ENCODE measurements at regions not wholly inside any gene's neighbourhood (a gene's known extent, or its start where the extent isn't known, plus 50 kb on each side); places are given as distances from the start of the nearest gene placed in this dataset.
"Not testable (repeated sequence)": the region's sequence is repeated elsewhere in the genome, so short reads cannot be mapped to it uniquely, and the experiment has no call there.

DNA sequence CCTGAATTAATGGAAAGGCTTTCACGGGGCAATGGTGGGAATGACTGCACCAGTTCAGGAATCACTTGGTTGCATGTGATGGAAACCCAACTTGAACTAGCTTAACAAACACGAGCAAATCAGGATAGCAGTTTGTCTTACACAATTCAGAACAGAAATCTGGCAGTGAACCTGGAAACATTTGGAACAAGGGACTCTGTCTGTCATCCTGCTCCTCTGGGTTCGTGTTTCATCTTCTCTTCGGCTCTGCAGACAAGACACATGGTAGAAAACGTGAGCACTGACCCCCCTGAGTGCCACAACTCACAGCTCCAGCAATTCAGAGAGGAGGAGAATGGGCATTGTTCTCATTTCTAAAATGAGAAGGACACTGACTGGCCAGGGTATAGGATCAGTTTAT lies 218.1 kb upstream of the NREP start:
- no peak for DNase-seq

DNA sequence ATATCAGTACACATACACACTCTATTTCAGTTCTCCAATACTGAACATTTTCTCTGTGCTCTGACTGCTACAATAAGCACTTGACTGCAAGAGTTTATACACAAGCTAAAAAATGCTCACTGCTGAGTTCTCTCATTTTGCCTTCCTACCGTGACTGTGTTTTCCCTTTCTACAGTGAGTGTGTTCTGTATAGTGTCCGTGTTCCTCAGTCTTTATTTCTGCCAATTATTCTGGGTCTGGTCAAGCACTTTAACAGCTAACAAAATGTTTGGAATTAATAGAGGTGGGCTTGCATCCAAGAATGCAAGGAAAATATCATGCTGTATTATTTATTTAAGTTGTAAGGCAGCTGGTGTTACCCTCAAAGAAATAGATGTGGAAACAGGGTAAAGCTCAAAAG lies 217.0 kb upstream of the NREP start:
- no peak for DNase-seq

DNA sequence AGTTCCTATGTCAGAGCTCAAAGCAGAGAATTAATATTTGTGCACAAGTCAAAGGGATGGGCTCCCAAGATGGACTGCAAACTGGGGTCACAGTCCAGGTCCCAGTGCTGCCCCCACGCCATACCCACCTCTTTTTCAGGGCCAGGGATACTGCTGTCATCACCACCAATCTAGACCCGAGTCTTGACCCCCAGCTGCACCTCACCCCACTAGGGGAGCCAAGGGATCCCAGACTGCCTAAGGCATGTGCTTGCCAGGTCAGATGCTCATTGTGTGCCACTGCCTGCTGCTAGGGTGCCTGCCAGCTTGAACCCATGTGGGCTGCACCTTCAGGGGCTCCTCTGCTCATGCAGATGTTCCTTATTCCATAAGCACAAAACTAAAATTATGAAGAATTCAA lies 215.6 kb upstream of the NREP start:
- no peak for DNase-seq

DNA sequence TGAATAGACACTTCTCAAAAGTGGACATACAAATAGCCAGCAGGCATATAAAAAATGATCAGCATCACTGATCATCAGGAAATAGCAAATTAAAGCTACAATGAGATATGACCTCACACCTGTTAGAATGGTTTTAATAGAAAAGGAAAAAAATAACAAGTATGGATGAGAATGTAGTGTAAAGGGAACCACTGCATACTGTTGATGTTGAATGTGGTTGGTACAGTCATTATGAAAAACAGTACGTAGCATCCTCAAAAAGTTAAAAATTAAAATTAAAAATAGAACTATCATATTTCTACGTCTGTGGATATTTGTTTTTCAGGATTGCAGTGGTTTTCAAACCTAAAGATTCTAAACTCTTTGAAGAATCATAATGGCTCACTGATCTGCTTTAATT lies 215.1 kb upstream of the NREP start:
- no peak for DNase-seq

DNA sequence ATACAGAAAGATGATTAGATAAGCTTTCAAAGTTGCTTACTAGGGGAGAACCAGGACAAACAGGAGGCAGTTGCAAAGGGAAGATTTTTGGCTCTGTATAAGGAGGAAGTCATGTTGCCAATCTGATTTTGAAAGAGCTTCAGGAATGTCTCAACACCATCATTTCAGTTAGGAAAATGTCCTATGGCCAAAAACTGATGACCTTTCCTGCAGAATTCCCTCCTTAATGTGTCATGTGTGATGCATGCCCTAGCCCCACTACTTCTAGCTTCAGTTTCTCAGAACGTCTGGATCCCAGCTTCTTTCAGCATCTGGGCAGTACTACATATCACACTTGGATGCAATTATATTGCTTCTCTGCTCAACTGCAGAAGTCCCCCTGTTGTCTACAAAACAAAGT lies 211.5 kb upstream of the NREP start:
- no peak for DNase-seq

DNA sequence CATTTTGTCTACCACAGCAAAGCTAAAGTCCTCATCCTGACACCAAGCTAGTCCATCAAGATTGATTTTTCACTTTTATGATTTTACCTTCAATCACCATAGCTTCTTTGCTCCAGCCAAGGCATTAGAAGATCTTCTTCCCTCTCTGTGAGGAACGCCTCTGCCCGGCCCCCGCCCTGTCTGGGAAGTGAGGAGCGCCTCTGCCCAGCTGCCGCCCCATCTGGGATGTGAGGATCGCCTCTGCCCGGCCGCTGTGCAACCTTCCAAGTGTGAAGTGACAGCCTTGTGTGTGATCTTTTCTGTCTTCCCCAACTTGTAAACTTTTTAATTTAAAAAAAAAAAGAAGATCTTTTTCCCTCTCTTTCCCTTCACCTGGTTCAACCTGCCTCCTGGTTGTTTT lies 210.5 kb upstream of the NREP start:
- DNase-seq = no peak

DNA sequence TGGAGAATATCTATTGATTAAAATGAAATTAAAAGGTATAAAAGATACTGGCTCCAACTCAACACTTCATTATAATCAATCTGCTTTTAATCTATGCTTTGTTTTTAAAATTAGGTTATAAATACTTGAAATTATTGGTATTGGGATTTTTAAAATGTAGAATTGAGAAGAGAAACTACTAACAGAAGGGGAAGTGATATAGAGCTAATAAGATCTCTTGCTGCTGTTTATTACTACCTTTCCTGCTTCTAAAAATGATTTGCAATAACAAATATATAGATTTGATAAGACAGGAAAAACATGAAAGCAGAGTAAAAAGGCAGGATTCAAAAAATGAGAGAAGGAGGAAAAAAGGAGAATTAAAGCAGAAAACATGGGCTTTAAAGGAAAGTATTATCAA lies 209.3 kb upstream of the NREP start:
- no peak for DNase-seq

DNA sequence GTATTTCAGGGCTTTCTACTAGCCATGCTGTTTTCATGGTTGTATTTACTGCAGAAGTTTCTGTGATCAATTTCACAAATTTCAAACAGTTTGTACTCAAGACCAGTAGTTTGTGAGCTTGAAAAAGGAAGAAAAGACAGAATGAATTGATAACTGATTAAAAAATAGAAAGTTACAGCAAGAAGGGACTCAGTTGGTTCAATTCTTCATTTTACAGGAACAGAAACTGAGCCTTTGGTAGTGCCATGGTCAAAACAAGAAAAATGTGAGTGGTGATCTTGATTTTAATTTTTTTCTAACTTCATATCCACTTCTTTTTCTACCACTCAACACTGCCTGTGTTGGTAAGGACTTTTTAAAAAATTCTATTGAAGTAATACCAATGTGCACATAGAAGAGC lies 206.6 kb upstream of the NREP start:
- no peak for DNase-seq

DNA sequence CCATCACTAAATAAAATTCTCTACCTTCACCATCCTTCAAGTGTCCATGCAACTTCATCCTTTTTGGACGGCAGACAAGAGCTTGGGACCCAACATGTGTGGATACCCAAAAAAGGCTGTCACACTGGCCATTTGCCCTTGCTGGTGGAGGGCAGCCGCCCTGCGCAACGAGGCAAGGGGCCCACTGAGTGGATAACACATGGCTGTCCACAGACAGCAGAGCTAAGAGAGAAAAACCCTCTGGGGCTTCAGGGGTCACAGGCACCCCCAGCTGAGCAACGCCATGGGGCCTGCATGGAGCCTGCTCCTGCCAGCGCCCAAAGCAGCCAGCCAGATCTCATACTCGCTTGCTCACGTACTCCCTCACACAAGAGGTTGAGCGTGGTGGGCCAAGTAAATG lies 205.9 kb upstream of the NREP start:
- no peak for DNase-seq

DNA sequence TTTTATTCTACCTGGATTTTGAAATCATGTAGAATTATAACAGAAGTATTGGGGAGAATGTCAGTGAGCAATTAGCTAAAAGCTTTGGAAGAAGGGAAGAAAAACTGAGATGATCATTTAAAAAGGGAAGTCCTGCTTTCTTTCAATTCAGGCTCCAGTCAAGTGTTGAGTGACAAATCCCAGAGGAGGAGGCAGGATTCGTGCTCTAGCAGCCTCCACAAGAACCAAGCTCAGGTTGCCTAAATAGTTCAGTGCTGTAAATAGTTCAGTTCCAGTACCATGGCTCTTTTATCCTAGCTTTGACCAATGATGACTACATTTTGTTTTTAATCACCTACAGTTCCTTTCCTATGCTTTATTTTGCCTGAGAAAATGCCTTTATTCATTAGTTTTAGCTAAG lies 204.9 kb upstream of the NREP start:
- DNase-seq = peak; percentile 66

DNA sequence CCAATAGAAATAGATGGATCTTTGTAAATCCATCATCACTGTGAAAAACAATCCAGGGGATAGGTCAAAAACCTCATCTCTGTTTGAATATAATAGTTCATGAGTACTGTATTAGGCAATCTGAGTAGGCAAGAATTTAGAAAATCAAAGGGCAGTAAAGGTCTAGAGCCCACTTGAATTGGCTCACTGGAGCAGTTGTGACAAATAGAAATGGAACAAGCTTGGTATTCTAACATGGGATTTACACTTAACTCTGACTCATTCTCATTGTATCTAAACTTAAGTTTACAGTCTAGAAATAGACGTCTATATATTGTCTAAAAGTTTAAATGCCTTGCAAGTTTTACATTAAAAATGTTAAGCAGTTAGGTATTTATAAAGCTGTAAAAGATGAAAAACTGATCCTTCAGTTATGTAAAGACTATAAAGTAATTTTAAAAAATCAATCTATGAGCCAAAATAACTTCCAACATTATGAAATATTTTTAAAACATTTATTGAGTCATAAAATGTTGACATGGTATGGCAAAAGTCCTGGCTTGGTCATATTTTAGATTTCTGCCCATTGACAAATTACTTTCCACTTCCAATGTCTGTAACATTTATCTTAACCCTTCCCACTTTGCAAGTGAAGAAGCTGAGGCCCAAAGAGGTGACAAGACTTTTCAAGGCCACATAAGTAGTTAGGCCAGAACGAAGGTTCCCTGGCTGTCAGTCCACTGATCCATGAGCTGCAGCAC lies 203.7 kb upstream of the NREP start:
- no peak for DNase-seq

DNA sequence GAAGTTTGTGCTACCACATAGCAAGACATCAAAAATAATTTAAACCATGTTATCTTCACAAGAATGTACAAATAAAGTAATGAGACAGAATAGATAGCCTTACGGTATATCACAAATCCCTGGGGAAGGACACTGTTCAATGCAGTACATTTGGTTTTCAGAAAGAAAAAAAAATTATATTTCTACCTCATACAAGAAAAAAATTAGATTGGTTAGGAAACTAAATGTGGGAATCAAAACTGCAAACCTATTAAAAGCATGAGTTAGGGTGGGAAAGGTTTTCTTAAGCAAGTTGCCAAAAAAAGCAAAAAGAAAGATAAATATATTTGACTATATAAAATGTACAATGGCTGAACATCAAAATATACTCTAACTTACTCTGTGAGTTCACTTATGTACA lies 201.9 kb upstream of the NREP start:
- no peak for DNase-seq

DNA sequence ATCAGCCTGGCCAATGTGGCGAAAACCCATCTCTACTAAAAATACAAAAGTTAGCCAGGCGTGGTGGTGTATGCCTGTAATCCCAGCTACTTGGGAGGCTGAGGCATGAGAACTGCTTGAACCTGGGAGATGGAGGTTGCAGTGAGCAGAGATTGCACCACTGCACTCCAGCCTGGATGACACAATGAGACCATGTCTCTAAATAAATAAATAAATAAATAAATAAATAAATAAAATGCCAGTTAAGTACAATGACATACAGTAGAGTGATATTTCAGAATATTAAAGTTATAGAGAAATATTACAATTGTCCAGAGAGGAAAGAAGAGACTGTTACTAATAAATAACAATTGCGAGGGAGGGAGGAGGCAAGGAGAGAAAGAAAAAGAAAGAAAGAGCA lies 199.8 kb upstream of the NREP start:
- DNase-seq = not testable (repeated sequence)

DNA sequence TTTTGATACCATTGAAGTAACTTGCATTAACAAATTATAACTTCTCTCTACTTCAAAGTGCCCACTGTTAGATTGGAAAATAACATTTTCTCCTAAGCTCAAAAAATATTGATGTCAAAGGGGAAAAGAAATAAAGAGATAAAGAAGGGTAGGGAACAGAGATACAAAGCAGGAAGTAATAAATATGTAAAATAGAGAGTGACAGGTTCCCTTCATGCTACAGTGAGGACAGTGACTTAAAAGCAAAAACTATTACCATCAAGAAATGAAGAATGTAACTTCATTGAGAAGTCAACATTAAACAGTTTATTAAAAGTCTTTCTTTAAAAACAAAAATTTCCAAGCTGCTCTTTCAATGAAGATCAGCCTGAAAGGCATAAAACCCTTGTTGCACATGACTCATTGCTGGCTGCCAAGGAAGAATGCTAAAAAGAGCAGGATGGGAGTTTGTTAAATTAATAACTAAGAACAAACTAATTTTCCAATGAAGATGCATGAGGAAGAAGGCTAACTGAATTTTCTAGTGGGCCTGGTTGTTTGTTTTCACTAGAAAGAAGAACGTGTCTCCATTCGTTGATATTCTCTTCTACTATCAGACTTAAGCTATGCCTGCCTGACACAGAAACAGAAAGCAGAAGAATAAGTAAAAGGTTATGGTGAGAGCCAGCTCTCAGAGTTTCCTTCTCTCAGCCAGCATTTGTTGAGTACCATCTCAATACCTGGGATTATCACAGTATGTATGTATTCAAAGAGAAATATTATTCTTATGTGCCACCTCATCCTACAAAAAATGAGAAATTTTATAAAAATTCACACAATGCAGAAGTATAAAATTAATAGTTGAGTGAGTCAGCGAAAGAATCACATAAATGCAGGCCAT lies 197.8 kb upstream of the NREP start:
- no peak for DNase-seq

DNA sequence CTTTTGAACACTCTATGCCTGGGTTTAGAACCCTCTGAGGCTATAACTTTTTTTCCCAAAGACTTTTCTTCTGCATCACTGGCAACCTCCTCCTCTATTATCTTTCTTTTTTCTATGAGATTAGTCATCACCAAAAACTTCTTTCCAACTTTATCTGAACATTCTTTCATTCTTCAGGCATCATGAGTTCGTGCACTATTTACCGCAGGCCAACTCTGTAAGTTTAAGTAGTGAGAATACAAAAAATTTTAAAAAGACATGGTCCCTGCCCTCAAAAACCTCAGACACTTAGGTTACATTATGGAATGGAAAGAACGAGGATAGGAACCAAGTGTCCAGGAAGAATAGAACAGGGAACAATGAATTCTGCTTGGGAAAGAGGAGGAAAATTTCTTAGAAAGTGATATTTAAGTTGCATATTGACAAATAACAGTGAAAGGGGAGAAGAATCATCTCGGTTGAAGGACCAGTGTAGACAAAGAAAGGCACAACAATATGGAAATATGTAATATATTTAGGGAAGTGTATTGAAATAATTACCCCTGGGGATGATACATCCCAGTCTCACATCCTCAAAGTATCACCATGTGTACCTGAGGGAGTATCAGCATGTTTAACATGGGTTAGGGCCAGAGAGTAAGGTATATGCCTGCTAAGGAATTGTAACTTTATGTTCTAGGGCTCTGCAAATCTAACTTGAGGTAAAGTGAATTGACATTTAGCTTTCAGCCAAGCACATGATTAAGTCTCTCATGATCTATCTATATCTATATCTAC lies 196.5 kb upstream of the NREP start:
- no peak for DNase-seq

DNA sequence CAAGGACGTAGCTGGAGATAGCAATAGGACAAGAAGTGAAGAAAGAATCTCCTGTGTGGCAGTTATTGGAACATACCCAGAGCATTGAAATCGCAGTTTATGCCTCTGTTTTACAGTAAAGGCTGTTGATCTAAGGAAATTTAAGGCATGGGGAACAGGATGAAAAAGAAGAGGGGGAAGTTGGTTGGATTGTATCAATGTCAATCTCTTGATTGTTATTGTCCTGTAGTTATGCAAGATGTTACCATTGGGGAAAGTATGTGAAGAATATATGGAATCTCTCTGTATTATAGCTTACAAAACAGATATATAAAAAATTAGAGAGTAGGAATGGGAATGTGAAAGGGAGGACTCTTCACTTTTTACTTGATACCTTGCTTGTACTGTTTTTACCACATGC lies 195.6 kb upstream of the NREP start:
- no peak for DNase-seq

DNA sequence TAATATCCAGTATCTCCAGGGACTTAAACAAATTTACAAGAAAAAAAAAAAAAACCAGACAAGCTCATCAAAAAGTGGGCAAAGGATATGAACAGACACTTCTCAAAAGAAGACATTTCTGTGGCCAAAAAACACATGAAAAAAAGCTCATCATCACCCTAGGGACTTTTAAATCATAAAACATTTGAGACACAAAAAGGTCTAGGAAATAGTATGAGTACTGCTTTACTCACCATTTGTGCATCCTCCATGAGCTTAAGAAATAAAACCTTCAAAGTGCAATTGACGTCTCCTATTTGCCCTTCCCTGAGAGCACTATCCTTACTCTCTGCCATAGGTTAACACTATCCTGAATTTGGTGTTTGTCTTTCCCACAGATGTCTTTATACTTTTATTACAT lies 193.7 kb upstream of the NREP start:
- no peak for DNase-seq

DNA sequence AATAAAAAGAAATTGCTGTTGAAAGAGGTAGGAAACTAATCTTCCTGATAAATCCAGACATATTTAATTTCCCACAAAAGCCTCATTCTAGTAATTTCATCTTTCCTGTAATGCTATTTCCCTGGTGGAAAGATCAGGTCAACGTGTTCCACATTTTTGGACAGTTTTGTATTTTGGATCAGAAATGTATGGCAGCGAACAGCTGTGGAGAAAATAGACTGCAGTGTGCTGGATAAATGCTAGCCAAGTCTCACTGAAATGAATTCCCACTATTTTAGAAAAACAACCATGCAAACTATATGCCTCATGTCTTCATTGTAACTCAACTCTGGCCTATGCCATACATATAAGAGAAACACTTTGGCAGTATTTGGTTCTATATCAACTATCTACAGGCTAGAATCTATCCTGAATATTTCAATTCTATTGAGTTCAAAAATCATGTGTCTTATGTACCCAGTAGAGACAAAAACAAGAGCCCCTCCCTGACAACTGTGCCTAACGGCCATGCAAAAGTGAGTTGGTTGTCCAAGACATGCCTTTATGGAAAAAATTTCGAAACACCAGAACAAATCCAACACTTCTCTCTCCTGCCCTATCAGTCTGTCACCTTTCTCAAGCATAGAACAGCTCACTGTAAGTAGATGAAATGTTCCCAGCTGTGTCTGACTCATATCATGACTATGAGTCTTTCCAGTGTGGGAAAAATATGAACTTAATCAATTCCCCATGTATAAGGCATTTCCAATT lies 191.3 kb upstream of the NREP start:
- no peak for DNase-seq

DNA sequence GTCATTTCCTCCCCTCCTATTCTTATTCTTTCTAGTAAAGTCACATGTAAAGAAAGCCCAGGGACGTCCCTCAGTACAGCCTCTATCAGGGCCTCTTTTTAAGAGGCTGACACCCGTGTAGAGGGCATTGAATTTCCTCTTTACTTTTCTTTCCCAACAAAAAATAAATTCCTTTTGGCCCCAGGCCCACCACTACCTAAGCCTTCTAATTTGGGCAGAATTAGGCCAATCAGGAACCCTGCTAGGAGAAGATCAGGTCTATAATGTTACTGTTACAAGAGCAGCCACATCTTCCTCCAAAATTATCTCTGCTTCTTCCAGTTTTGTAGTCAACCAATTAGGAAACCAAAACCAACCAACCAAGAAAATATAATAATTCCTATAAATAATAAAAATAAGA lies 189.6 kb upstream of the NREP start:
- DNase-seq = no peak

DNA sequence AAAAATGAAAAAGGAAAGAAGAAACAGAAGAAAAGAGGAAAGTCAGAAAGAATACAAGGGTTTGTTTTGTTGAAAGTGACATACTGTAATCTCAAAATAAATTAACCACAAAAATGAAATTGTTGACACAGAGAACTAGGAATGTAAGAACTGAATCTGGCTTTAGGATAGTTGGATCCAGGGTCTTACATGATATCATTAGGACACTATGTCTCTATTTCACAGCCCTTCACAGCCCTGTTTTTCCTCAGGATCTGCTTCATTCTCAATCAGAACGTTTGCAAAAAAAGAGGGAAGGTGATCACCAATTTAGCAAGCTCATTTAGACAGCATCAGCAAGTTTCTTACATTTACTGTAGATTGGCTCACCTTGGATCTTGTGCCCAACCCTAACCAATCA lies 188.5 kb upstream of the NREP start:
- no peak for DNase-seq

DNA sequence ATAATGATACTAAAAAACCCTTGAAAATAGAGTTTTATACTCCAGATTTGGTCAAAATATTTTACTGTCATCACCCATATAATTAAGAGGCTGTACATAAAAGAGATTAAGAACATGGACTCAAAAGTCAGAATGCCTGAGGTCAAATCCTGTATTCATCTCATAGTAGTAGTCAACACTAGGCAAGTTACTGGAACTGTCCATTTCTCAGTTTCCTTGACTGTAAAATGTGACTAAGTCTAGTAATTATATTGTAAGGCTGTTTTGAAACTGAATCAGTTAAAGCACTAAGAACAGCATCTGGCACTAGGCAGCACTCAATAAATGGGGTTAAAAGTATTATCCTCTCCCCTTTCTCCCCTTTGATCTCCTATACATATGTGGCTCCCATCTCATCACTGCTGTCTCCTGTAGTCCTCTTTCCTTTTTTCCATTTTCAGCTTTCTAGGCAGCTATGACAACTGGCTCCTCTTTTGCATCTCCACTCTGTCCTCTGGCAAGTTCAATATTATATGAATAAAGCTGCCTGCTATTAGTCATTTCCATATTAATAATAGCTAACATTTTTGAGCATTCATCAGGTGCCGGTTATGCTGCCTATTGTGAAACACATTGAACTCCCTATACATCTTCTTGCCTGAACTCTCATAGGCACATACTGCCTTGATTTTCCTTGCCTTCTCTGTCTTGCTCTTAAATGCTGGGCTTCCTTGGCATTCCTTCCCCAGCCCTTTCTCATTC lies 185.8 kb upstream of the NREP start:
- DNase-seq = no peak

DNA sequence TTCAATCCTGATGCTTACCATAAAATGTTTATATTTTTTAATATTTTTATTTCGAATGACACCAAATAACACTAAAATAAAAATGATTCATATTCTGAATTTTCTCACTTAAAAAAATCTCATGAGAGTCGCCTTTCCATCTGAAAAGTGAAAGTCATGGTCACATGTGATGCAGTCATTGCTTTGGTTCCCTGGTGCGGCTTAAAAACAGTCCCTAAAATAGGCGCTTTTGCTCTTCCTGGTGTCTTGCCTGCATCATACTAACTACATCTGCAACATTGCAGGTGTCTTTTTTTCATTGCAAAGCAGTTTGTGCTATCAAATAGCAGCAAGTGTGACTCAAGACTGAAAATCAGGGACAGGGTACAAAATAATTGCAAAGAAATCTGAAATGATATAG lies 185.2 kb upstream of the NREP start:
- DNase-seq = no peak
